ENCODE measurements at regions not wholly inside any gene's neighbourhood (a gene's known extent, or its start where the extent isn't known, plus 50 kb on each side); places are given as distances from the start of the nearest gene placed in this dataset.

DNA sequence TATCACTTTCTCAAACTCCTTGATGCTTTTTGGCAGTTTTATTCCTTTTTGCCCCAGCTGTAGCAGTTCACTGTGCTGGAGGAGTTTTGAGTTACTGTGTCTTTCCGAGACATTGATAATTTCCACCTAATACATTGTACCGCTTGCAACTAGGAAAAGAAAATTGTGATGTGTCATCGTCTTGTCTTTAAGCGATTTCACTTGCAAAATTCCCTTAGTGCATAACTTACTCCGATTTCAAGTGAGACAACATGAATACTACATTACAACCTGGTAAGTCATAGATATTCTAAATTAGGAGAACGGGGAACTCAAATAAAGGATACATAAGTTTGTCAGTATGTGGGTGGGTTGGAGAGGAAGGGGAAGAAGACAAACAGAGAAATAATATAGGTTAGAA lies 340.5 kb upstream of the KYNU start:
- no peak for FAIRE-seq
- no peak overlapping the region for H3K4me3 ChIP-seq
- H3K4me2 ChIP-seq = no peak overlapping the region
- ChIA-PET CTCF (no interaction called here), POLR2A (no interaction called here)
- H3K27ac ChIP-seq = no peak overlapping the region
- H3K4me1 ChIP-seq = no peaks in the 10 kb centered on the region
- peak; percentile 1 for TF ChIP-seq MAFK (IDR thresholded peaks at IDR 0.05; ENCODE audit: partially characterized antibody)
- TF ChIP-seq GATA3 (IDR thresholded peaks at IDR 0.05; ENCODE audit: borderline replicate concordance) = no peak
- no peak for ATAC-seq
- WGBS (ENCODE audit: missing lambda C conversion rate) = 80% methylated on average over 6 of the region's 6 CpGs
- no peak for DNase-seq (ENCODE audit: low read depth in 1 of 2, low spot score in 1 of 2)
- H3K9me3 ChIP-seq = no peaks in the 10 kb centered on the region

GRCh38 chr2:142536492-142536891 lies 341.0 kb upstream of the KYNU start:
- WGBS (ENCODE audit: missing lambda C conversion rate) = 68% methylated on average over 6 of the region's 6 CpGs

DNA sequence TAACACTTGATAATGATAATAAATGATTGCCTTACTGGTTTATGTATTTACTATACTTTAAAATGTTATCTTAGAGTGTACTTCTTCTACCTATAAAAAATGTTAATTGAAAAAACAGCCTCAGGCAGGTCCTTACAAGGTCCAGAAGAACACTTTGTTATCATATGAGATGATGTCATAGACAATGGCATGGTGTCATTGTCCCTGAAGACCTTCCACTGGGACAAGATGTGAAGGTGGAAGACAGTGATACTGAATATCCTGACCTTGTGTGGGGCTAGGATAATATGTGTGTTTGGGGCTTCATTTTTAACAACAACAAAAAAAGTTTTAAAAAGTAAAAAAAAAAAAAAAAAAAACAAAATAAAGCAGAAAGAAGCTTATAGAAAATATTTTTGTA lies 342.2 kb upstream of the KYNU start:
- FAIRE-seq = no peak
- DNase-seq (ENCODE audit: low read depth in 1 of 2, low spot score in 1 of 2) = no peak
- Histone ChIP-seq H3K4me2 (no peak overlapping the region), H3K4me1 (no peaks in the 10 kb centered on the region), H3K27ac (no peak overlapping the region), H3K4me3 (no peak overlapping the region), H3K9me3 (no peaks in the 10 kb centered on the region)
- ChIA-PET POLR2A (no interaction called here), CTCF (interaction anchor here (1.2 kb wide), 1 partner anchor 12 kb away, joined by 5 read pairs; no protein-coding TSS in a partner anchor)
- no peak for ATAC-seq
- no peak for TF ChIP-seq EHF (CRISPR knock-in tag; IDR thresholded peaks at IDR 0.05)
- TF ChIP-seq POLR2A (IDR thresholded peaks at IDR 0.05; ENCODE audit: low read length) = no peak
- TF ChIP-seq, protein P1, sequence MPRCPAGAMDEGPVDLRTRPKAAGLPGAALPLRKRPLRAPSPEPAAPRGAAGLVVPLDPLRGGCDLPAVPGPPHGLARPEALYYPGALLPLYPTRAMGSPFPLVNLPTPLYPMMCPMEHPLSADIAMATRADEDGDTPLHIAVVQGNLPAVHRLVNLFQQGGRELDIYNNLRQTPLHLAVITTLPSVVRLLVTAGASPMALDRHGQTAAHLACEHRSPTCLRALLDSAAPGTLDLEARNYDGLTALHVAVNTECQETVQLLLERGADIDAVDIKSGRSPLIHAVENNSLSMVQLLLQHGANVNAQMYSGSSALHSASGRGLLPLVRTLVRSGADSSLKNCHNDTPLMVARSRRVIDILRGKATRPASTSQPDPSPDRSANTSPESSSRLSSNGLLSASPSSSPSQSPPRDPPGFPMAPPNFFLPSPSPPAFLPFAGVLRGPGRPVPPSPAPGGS (IDR thresholded peaks at IDR 0.05) = no peak
- no peak for TF ChIP-seq NFE2L2 (conservative IDR thresholded peaks at IDR 0.05; ENCODE audit: low read length)
- TF ChIP-seq TFCP2L1 (CRISPR knock-in tag; IDR thresholded peaks at IDR 0.05) = no peak
- TF ChIP-seq HOXB5 (CRISPR knock-in tag; IDR thresholded peaks at IDR 0.05) = no peak
- no peak for TF ChIP-seq ZNF302 (CRISPR knock-in tag; IDR thresholded peaks at IDR 0.05)
- no peak for TF ChIP-seq GATA3 (IDR thresholded peaks at IDR 0.05; ENCODE audit: borderline replicate concordance)
- TF ChIP-seq CHD4 (IDR thresholded peaks at IDR 0.05; ENCODE audit: borderline replicate concordance) = no peak
- no peak for TF ChIP-seq HDAC2 (IDR thresholded peaks at IDR 0.05)

More at GRCh38 chr2:142536492-142536891, 341.0 kb upstream of the KYNU start:
- no peak for FAIRE-seq
- ATAC-seq = no peak
- H3K4me1 ChIP-seq = no peaks in the 10 kb centered on the region
- ChIA-PET POLR2A (no interaction called here), CTCF (interaction anchor here (1.2 kb wide), 1 partner anchor 11 kb away, joined by 5 read pairs; no protein-coding TSS in a partner anchor)
- H3K4me2 ChIP-seq = no peak overlapping the region
- no peak overlapping the region for H3K27ac ChIP-seq
- H3K9me3 ChIP-seq = no peaks in the 10 kb centered on the region
- TF ChIP-seq SMC3 (IDR thresholded peaks at IDR 0.05) (no peak), EHF (CRISPR knock-in tag; IDR thresholded peaks at IDR 0.05) (no peak), HOXA7 (CRISPR knock-in tag; IDR thresholded peaks at IDR 0.05) (no peak), RAD21 (conservative IDR thresholded peaks at IDR 0.05 in 1 of 2, IDR thresholded peaks at IDR 0.05 in 1 of 2) (no peak), JUN (IDR thresholded peaks at IDR 0.05) (no peak), CBX8 (IDR thresholded peaks at IDR 0.05) (no peak), HEYL (CRISPR knock-in tag; IDR thresholded peaks at IDR 0.05) (no peak), MAFK (IDR thresholded peaks at IDR 0.05; ENCODE audit: partially characterized antibody) (no peak), CHD4 (IDR thresholded peaks at IDR 0.05; ENCODE audit: borderline replicate concordance) (no peak), KDM1A (IDR thresholded peaks at IDR 0.05; ENCODE audit: low read depth) (no peak), HOXB13 (CRISPR knock-in tag; IDR thresholded peaks at IDR 0.05; ENCODE audit: low read depth) (no peak), CEBPB (IDR thresholded peaks at IDR 0.05) (no peak), POLR2A (IDR thresholded peaks at IDR 0.05; ENCODE audit: low read length) (no peak), PHF8 (IDR thresholded peaks at IDR 0.05; ENCODE audit: borderline replicate concordance, low read depth) (no peak), ESRRA (IDR thresholded peaks at IDR 0.05; ENCODE audit: borderline replicate concordance, low read length) (no peak), EHMT2 (IDR thresholded peaks at IDR 0.05; ENCODE audit: low read depth) (no peak)
- no peak for DNase-seq (ENCODE audit: low read depth in 1 of 2, low spot score in 1 of 2)
- no peak overlapping the region for H3K4me3 ChIP-seq

DNA sequence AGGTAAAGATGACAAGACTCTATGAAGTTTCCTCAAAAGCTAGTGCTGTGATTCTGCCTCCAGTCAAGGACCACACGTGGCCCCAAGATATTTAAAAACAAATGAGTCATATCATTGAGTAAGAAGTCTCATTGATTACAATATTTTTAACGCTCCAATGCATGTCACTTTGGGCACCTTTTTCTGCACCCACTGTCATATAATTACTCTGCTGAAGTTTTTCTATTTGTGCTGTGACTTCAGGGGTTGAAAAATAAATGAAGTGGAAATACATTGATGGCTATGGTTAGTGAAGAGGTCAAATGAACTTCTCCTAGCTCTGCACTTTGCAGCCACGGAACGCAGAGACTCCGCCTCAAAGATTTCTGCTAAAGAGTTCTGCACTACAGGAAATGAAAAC lies 344.3 kb upstream of the KYNU start:
- ATAC-seq = no peak
- no peak overlapping the region for H3K4me3 ChIP-seq
- TF ChIP-seq EHF (CRISPR knock-in tag; IDR thresholded peaks at IDR 0.05) = no peak
- ChIA-PET CTCF (no interaction called here), POLR2A (no interaction called here)
- FAIRE-seq = no peak
- no peaks in the 10 kb centered on the region for H3K9me3 ChIP-seq
- no peak overlapping the region for H3K4me2 ChIP-seq
- 65% methylated on average over 5 of the region's 5 CpGs for WGBS (ENCODE audit: missing lambda C conversion rate)
- no peak overlapping the region for H3K27ac ChIP-seq
- no peak for DNase-seq (ENCODE audit: low read depth in 1 of 2, low spot score in 1 of 2)
- no peaks in the 10 kb centered on the region for H3K4me1 ChIP-seq

All from A549 (cell line).